Left cardiac atrium (tissue), 4 donors: ENCODE measurements at regions not wholly inside any gene's neighbourhood (a gene's known extent, or its start where the extent isn't known, plus 50 kb on each side); places are given as distances from the start of the nearest gene placed in this dataset.
A peak's percentile ranks its signal among the peaks of the same experiment; 100 is the strongest.

Experiments
- ATAC-seq, 2 donors: fragments of 200-7000 bp; cut with Tn5 transposase; one replicate each; pipeline ENCODE4 v1.9.1; 2020; ENCODE audit warnings: mild to moderate bottlenecking in 2 of 2, moderate library complexity in 2 of 2
- DNase-seq: peaks from one replicate; pipeline ENCODE4 v3.0.0-alpha.2; 2020
- intact Hi-C, 2 donors: fragments of 100-400 bp; cut with DNase I; formaldehyde crosslinking; loops; one replicate each; pipeline versions ENCODE4 v1.14.1 to v1.15.1; 2022 to 2023
- donor health status: DM: no; HTN: yes; CAD: no.
- donor health status: DM: no; HTN: yes; CAD: no; lungs with severe emphysema.
- donor health status: DM: yes; HTN: yes; CAD: no.
- donor health status: Dilated cardiomyopathy.

DNA sequence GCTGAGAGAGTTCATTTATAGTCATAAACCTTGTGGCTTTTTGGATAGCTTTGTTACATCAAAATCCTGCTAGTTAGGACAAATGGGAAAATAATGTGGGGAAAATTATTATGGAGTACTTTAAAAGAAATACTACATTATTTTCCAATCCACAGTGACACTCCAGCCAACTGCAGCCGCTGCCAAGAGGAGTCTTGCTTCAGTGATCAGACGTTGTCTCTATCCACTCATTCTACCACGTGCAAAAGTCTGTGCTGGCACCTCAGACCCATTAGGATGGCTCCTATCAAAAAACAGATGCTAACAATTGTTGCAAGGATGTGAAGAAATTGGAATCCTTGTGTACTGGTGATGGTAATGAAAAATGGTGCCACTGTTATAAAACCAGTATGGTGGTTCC, 128.6 kb upstream of the IQSEC1 start:
- intact Hi-C loops: no loop called here
- DNase-seq (no peak), ATAC-seq (no peak)

DNA sequence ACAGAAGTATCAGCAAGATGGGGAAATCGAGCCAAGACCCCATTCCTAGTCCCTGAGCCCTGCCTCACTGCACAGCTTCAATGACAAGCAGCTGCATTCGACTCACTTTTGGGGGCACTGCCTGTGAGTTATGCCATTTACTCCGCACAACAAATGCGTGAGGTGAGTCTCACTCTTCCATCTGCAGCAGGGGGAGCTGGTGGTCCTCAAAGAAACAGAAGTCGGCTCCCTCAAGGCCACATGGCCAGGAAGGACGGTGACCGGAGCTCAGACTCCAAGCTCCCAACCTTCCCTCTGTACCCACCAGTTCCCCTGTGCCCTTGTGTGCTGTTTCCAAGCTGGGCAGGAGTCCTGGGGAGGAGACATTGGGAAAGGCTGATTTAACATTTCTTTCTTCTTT, 127.7 kb upstream of the IQSEC1 start:
- ATAC-seq: no peak
- intact Hi-C loops: no loop called here

GRCh38 chr3:13200465-13200864, 127.2 kb upstream of the IQSEC1 start:
- intact Hi-C loops: no loop called here
- no peak for ATAC-seq
- no peak for DNase-seq

More for the DNA sequence above, 127.7 kb upstream of the IQSEC1 start:
- no peak for DNase-seq

GRCh38 chr3:13199899-13200451, 126.7 kb upstream of the IQSEC1 start:
- no peak for ATAC-seq

DNA sequence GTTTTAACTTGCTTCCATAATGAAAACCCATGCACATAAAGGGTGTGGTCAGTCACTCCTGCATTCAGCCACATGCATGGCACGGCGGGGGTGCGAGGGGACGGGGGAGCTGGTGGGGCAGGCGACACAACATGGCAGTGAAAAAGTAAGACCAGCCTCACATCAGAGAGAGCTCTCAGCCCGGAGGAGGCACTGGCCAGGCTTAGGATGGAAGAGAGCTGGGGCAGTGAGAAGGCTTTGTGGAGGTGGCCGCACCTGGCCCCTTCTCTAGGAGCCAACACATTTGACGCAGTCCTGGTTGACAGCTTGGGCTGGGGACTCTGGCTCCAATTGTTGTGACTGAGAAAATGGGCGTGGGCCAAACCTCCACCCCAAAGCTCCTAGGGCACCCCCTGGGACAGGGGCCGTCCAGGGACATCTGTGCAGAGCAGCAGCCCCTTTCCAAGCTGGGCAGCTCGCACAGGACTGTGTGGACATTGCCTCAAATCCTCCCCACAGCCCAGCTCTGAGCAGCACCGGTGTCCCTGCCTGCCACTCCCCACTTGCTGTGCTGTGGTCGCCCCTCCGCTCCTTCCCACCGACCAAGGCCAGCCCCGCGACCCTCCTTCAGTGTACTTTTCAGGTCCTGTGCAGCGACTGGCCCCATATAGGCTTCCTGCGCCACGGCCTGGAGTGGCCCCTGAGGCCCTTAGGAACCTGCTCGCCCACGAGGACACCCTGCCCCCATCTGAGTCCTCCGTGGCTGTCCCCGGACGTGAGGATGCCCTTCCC, 126.0 kb upstream of the IQSEC1 start:
- DNase-seq (no peak), ATAC-seq (no peak)
- intact Hi-C loops: no loop called here

More at GRCh38 chr3:13199899-13200451, 126.7 kb upstream of the IQSEC1 start:
- no peak for DNase-seq
- intact Hi-C loops: no loop called here

- ATAC-seq (no peak), DNase-seq (no peak)
- intact Hi-C loops: no loop called here
Measured at GRCh38 chr3:13198264-13198879, 125.1 kb upstream of the IQSEC1 start.

DNA sequence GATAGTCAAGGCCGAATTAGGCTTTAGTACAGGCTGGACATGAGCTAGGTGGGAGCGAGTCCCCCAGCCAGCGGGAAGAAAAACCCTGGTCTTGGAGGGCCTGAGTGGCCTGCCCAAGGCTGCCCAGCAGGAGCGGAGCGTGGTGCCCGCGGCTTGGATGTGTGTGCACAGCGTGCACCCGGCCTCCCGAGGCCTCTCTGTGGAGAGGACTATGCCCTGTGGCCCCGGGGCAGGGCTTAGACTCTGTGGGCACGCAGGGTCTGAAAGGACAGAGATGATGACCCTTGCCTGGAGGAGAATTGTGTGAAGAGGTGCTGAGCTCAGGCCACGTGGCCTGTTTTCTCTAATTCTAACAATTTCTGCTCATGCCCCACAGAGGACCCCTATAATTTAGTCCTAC, 124.6 kb upstream of the IQSEC1 start:
- DNase-seq (no peak), ATAC-seq (no peak)
- intact Hi-C loops: no loop called here

DNA sequence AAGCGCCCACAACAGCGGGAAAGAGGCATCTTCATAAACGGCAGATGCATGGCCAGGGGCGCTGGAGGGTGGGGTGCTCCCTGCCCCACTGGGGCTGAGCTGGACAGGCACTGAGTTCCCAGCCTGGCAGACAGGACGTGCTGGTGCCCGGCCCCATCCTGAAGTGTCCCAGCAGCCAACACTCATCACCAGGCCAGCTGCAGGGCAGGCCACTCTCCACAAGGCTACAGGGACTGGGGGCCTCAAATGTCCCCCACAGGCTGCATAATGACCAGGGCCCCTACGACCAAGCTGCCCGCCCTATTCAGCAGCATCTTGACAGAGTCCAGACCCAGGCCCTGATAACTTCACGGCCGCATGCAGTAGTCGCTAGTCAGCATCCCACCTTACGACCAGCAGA, 124.1 kb upstream of the IQSEC1 start:
- DNase-seq: no peak
- ATAC-seq: no peak
- intact Hi-C loops: no loop called here

- no peak for DNase-seq
- intact Hi-C loops: no loop called here
- no peak for ATAC-seq
Measured at GRCh38 chr3:13195374-13195773, 122.1 kb upstream of the IQSEC1 start.

- DNase-seq: no peak
- intact Hi-C loops: no loop called here
- ATAC-seq: no peak
Measured at GRCh38 chr3:13194285-13195209, 121.3 kb upstream of the IQSEC1 start.

DNA sequence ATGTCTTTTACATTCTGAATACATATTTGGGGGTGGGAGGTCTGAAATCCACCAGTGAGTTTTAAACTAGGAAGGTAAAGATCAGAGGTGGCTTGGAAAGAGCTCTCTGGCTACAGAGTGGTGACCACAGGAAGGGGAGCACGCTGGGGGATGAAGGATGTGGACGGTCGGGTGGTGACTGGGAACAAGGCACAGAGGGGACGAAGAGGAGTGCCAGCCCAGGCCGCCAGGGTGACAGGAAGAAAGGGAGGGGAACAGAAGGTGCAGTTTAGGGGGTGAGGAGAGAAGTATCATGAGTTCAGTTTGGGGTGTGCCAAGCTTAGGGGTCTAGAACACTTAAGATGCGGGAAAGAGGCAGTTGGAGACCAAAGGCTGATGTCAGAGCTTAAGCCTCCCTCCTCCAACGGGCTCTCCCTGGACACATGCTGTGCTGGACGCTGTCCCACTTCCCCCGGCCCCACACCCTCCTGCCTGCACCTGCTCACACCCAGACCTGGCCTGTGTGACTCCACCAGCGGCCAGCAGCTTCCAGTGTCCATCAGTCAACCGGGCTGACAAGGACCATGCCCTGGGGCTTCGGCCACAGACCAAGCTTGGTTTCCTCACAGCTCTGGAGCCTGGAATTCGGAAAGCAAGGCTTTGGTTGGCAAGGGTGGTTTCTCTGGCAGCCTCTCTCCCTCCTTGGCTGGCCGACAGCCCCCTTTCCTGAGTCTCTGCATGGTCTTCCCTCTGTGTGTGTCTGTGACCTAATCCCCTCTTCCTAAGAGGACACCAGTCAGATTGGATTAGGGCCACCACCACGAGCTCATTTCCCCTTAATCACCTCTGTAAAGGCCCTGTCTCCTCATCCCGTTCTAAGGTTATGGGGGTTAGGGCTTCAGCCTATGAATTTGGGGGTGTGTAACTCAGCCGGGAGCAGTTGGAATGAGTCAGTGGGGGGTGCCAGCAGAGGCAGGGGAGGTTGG, 120.4 kb upstream of the IQSEC1 start:
- ATAC-seq: peak in 1 of 2 donors; percentile 66
- intact Hi-C loops: no loop called here

GRCh38 chr3:13192471-13193213, 119.4 kb upstream of the IQSEC1 start:
- intact Hi-C loops: no loop called here
- ATAC-seq: no peak
- no peak for DNase-seq

More for the DNA sequence above, 120.4 kb upstream of the IQSEC1 start:
- no peak for DNase-seq

GRCh38 chr3:13191016-13191415, 117.8 kb upstream of the IQSEC1 start:
- no peak for ATAC-seq
- intact Hi-C loops: no loop called here
- DNase-seq: no peak

- ATAC-seq (no peak), DNase-seq (no peak)
- intact Hi-C loops: no loop called here
Measured at GRCh38 chr3:13190378-13190765, 117.1 kb upstream of the IQSEC1 start.

- ATAC-seq: peak; percentile 17 to 36
- DNase-seq: no peak
- intact Hi-C loops: no loop called here
Measured at GRCh38 chr3:13189639-13190377, 116.6 kb upstream of the IQSEC1 start.

DNA sequence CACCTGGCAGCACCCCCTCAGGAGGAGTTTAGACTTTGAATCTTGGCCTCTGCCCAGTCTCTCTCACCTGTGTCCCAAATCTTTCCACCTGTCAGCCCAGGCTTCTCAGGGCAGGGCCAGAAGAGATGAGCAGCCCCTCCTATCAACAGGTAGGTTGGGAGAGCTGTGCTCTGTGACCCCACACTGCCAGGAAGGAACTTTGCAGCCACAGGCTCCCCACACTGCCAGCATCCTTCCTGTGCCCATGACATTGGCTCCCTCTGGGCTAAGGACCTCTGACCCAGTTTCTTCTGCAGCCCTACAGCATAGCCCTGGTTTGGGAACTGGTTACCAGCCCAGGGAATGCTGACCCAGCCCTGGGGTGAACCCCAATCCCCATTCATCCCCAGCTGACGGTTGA, 115.7 kb upstream of the IQSEC1 start:
- intact Hi-C loops: no loop called here
- ATAC-seq (no peak), DNase-seq (no peak)

- ATAC-seq (no peak), DNase-seq (no peak)
- intact Hi-C loops: no loop called here
Measured at GRCh38 chr3:13188181-13188779, 115.1 kb upstream of the IQSEC1 start.
